HepG2 (cell line): ENCODE measurements at regions not wholly inside any gene's neighbourhood (a gene's known extent, or its start where the extent isn't known, plus 50 kb on each side); places are given as distances from the start of the nearest gene placed in this dataset.

Experiments used
- ATAC-seq: fragments of 200-7000 bp; cut with Tn5 transposase; 3 replicates; pipeline ENCODE4 v1.9.1; 2020; ENCODE audit warnings: mild to moderate bottlenecking, moderate library complexity
- BruUV-seq: library from RNA; stranded (reverse); fragments of 400-500 nt; replicated peaks from 2 replicates; lab custom pipeline; 2021; lab: Mats Ljungman, UMichigan
- CTCF ChIA-PET: fragments of 300-600 bp; formaldehyde crosslinking; extraction: SDS; loops from one replicate; lab custom pipeline; 2021; ENCODE audit warnings: low total read pairs, inconsistent platforms, low intra/inter-chr PET ratio; lab: Yijun Ruan, JAX
- POLR2A ChIA-PET: fragments of 350-600 bp; sonication (Branson Sonifier 250); formaldehyde crosslinking; loops from one replicate; lab custom pipeline; 2020; ENCODE audit warnings: antibody characterized with exemption, inconsistent platforms; lab: Yijun Ruan, JAX
- DNase-seq: peaks from one replicate; pipeline ENCODE4 v3.0.0-alpha.2; 2015; ENCODE audit warnings: low spot score
- FAIRE-seq: peaks from 3 replicates; lab custom pipeline; 2011; peaks lifted over from hg19 to GRCh38; lab: Jason Lieb, UNC
- H2AFZ ChIP-seq: one replicate; pipeline ENCODE4 v1.6.1; 2011; ENCODE audit warnings: low read length, inconsistent platforms
- H3K27ac ChIP-seq: fragments of 300-600 bp; 3 replicates; pipeline ENCODE4 v1.8.0; 2011; ENCODE audit warnings: mixed run types, mild to moderate bottlenecking, mixed read lengths, low read length, inconsistent platforms; ENCODE audit not compliant: insufficient read depth; ENCODE audit errors: extremely low read length
- H3K27me3 ChIP-seq, 2 experiments: fragments of 200-600 bp in 1 of 2; 2 replicates in 1 of 2; 3 replicates in 1 of 2; pipeline versions ENCODE4 v1.6.0 to v1.8.0; 2011; ENCODE audit warnings: low read length in 2 of 2, mild to moderate bottlenecking in 2 of 2, moderate library complexity in 2 of 2, inconsistent platforms in 1 of 2; ENCODE audit not compliant: insufficient read depth in 2 of 2, control insufficient read depth in 1 of 2
- H3K36me3 ChIP-seq, 2 experiments: fragments of 200-600 bp in 1 of 2; replicated peaks in 1 of 2; 2 replicates in 1 of 2; 3 replicates in 1 of 2; pipeline versions ENCODE4 v1.5.1 to v1.8.0; 2011; ENCODE audit warnings: low read length in 2 of 2, inconsistent platforms in 1 of 2; ENCODE audit not compliant: insufficient read depth in 2 of 2, control insufficient read depth in 1 of 2
- H3K4me1 ChIP-seq: 2 replicates; pipeline ENCODE4 v1.5.1; 2012; ENCODE audit warnings: low read length, inconsistent platforms; ENCODE audit not compliant: insufficient read depth
- H3K4me2 ChIP-seq: 2 replicates; pipeline ENCODE4 v1.6.0; 2011; ENCODE audit warnings: low read depth, low read length, inconsistent platforms
- H3K4me3 ChIP-seq, 3 experiments: fragments of 200-600 bp in 1 of 3; sonication (generic), shearing (Covaris generic) in 1 of 3; replicated peaks in 1 of 3; 2 replicates each; pipeline ENCODE4 v1.5.1; 2011 to 2016; ENCODE audit warnings: low read length in 3 of 3, inconsistent platforms in 2 of 3, low read depth in 2 of 3, mild to moderate bottlenecking in 2 of 3, control low read depth in 1 of 3, mixed read lengths in 1 of 3; ENCODE audit not compliant: insufficient read depth in 1 of 3
- H3K79me2 ChIP-seq: one replicate; pipeline ENCODE4 v1.6.1; 2011; ENCODE audit warnings: low read length, inconsistent platforms; ENCODE audit not compliant: insufficient read depth
- H3K9ac ChIP-seq: 2 replicates; pipeline ENCODE4 v1.6.0; 2011; ENCODE audit warnings: mild to moderate bottlenecking, low read depth, low read length, inconsistent platforms; ENCODE audit not compliant: insufficient read depth
- H3K9me3 ChIP-seq: 2 replicates; pipeline ENCODE4 v1.5.1; 2012; ENCODE audit warnings: mild to moderate bottlenecking, low read length
- H4K20me1 ChIP-seq: 2 replicates; pipeline ENCODE4 v1.6.0; 2011; ENCODE audit warnings: inconsistent platforms, mild to moderate bottlenecking, low read length, moderate library complexity; ENCODE audit not compliant: insufficient read depth
- ATM ChIP-seq: fragments of 450-650 bp; IDR thresholded peaks from 2 replicates; pipeline ENCODE4 v1.7.1; 2017; ENCODE audit warnings: mild to moderate bottlenecking, borderline replicate concordance
- HIVEP1 ChIP-seq: sonication (generic); formaldehyde crosslinking; IDR thresholded peaks from 2 replicates; pipeline ENCODE4 v1.4.0; 2020; ENCODE audit warnings: mild to moderate bottlenecking, missing genetic modification reagents
- HNF4A ChIP-seq: sonication (generic); formaldehyde crosslinking; IDR thresholded peaks from 2 replicates; pipeline ENCODE4 v1.4.0; 2020; ENCODE audit warnings: missing genetic modification reagents
- HOXA5 ChIP-seq: sonication (generic); formaldehyde crosslinking; IDR thresholded peaks from 2 replicates; pipeline ENCODE4 v1.4.0; 2020; ENCODE audit warnings: missing genetic modification reagents
- JUN ChIP-seq: sonication (generic); formaldehyde crosslinking; IDR thresholded peaks from 2 replicates; pipeline ENCODE4 v1.4.0; 2020; ENCODE audit warnings: mild to moderate bottlenecking, missing genetic modification reagents
- RFX5 ChIP-seq: IDR thresholded peaks from 2 replicates; pipeline ENCODE4 v1.6.1; 2011; ENCODE audit warnings: low read depth, low read length, improper control_type of control experiment
- SP4 ChIP-seq: sonication (generic); formaldehyde crosslinking; IDR thresholded peaks from 2 replicates; pipeline ENCODE4 v1.8.1; 2023; ENCODE audit warnings: mild to moderate bottlenecking, missing genetic modification reagents
- ZKSCAN8 ChIP-seq: IDR thresholded peaks from 2 replicates; pipeline ENCODE4 v1.6.1; 2016; ENCODE audit warnings: borderline replicate concordance, missing genetic modification reagents, missing compliant biosample characterization
- WGBS: methylation state at CpG from one replicate; pipeline ENCODE4 v1.1.6; 2017; ENCODE audit warnings: low lambda C conversion rate; 5-methylcytosine and 5-hydroxymethylcytosine counted together
- in situ Hi-C: cut with HindIII; loops from 2 replicates; pipeline ENCODE4 v1.10.0; 2017; ENCODE audit warnings: low pct_unique_long_range_greater_than_20kb; ENCODE audit not compliant: extremely low pct_ligation_motif_present
- intact Hi-C: fragments of 100-400 bp; cut with micrococcal nuclease; formaldehyde crosslinking; loops from one replicate; pipeline ENCODE4 v1.10.0; 2022; ENCODE audit not compliant: unreplicated experiment
- TF ChIP-seq, protein P1 (sequence below): sonication (generic); formaldehyde crosslinking; IDR thresholded peaks from 2 replicates; pipeline ENCODE4 v1.5.1; 2020; ENCODE audit warnings: mild to moderate bottlenecking, moderate library complexity, missing genetic modification reagents
- TF ChIP-seq, protein P2 (sequence below): sonication (generic); formaldehyde crosslinking; IDR thresholded peaks from 2 replicates; pipeline ENCODE4 v1.4.0; 2020; ENCODE audit warnings: mild to moderate bottlenecking, missing genetic modification reagents
- TF ChIP-seq, protein P3 (sequence below): sonication (generic); formaldehyde crosslinking; IDR thresholded peaks from 2 replicates; pipeline ENCODE4 v1.4.0; 2020; ENCODE audit warnings: mild to moderate bottlenecking, missing genetic modification reagents, borderline replicate concordance
- TF ChIP-seq, protein P4 (sequence below): sonication (generic); formaldehyde crosslinking; IDR thresholded peaks from 2 replicates; pipeline ENCODE4 v1.5.1; 2020; ENCODE audit warnings: missing genetic modification reagents, mild to moderate bottlenecking, borderline replicate concordance
- TF ChIP-seq, protein P5 (sequence below): sonication (generic); formaldehyde crosslinking; IDR thresholded peaks from 2 replicates; pipeline ENCODE4 v1.4.0; 2020; ENCODE audit warnings: missing genetic modification reagents, borderline replicate concordance

DNA sequence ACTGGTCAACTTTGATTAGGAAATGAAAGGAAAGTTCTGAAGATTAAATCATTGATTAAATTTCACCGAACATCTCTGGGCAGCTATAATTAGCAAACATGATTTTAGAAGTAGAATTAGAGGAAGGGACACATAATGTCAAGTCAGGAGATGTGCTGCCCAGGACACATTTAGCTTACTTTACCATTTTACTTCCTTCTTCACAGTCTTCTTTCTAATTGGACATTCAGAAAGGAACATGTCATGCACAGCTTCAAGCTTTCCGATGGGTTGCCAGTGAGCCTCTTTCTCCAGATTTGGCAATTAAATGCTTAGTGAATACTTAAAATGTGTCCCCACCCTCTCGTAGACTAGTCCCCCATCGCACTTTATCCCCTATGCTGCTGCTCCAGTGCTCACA lies 234.7 kb downstream of the FAM76B start:
- Histone ChIP-seq H3K4me2 (no peak overlapping the region), H3K9me3 (no peaks in the 10 kb centered on the region), H3K79me2 (no peaks in the 10 kb centered on the region), H3K27ac (no peak overlapping the region), H3K9ac (no peak overlapping the region), H4K20me1 (no peaks in the 10 kb centered on the region), H3K4me1 (no peaks in the 10 kb centered on the region), H3K36me3 (no peaks in the 10 kb centered on the region), H3K4me3 (no peak overlapping the region), H2AFZ (no peak overlapping the region), H3K27me3 (no peaks in the 10 kb centered on the region)
- in situ Hi-C loops = no loop called here
- FAIRE-seq = no peak
- BruUV-seq = no TSS peak
- ChIA-PET POLR2A (no interaction called here), CTCF (no interaction called here)
- WGBS = 3% methylated on average over 4 of the region's 4 CpGs
- no peak for ATAC-seq
- DNase-seq = no peak
- TF ChIP-seq HOXA5 (CRISPR knock-in tag) = no peak
- TF ChIP-seq SP4 = no peak
- intact Hi-C loops = no loop called here

DNA sequence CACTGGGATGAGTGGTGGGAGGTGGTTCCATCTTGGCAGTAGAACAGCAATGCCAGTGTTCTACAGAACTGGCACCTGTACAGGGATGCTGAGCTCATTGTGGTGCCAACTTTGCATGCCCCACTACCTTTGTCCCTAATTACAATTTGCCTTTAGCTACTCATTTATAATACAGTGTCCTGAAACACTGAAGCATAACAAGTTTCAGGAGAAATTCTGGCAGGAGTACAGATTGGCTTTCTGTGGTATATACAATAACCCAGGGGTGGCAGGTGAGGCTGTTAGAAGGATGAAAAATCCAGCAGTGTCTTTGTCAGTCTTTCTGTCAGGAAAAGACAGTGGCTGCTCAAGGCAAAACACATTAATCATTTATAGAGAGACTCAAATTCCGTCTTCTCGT lies 240.3 kb downstream of the FAM76B start:
- Histone ChIP-seq H3K36me3 (no peaks in the 10 kb centered on the region), H3K9ac (no peak overlapping the region), H4K20me1 (no peaks in the 10 kb centered on the region), H3K9me3 (no peaks in the 10 kb centered on the region), H3K4me1 (no peaks in the 10 kb centered on the region), H3K27ac (no peak overlapping the region), H3K4me2 (no peak overlapping the region), H2AFZ (no peak overlapping the region), H3K4me3 (no peak overlapping the region), H3K27me3 (peaks cover 0 to 3% of the 10 kb centered on the region in 2 experiments; a peak in 1 of 5 replicates), H3K79me2 (no peaks in the 10 kb centered on the region)
- POLR2A ChIA-PET = no interaction called here
- no peak for ATAC-seq
- DNase-seq = no peak
- BruUV-seq = no TSS peak
- WGBS = 3% methylated on average over 2 of the region's 2 CpGs
- in situ Hi-C loops (no loop called here), intact Hi-C loops (no loop called here)
- CTCF ChIA-PET = no interaction called here
- no peak for FAIRE-seq
- TF ChIP-seq, protein P1, sequence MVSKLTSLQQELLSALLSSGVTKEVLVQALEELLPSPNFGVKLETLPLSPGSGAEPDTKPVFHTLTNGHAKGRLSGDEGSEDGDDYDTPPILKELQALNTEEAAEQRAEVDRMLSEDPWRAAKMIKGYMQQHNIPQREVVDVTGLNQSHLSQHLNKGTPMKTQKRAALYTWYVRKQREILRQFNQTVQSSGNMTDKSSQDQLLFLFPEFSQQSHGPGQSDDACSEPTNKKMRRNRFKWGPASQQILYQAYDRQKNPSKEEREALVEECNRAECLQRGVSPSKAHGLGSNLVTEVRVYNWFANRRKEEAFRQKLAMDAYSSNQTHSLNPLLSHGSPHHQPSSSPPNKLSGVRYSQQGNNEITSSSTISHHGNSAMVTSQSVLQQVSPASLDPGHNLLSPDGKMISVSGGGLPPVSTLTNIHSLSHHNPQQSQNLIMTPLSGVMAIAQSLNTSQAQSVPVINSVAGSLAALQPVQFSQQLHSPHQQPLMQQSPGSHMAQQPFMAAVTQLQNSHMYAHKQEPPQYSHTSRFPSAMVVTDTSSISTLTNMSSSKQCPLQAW (CRISPR knock-in tag) = no peak
- TF ChIP-seq, protein P2, sequence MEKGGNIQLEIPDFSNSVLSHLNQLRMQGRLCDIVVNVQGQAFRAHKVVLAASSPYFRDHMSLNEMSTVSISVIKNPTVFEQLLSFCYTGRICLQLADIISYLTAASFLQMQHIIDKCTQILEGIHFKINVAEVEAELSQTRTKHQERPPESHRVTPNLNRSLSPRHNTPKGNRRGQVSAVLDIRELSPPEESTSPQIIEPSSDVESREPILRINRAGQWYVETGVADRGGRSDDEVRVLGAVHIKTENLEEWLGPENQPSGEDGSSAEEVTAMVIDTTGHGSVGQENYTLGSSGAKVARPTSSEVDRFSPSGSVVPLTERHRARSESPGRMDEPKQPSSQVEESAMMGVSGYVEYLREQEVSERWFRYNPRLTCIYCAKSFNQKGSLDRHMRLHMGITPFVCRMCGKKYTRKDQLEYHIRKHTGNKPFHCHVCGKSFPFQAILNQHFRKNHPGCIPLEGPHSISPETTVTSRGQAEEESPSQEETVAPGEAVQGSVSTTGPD = no peak
- TF ChIP-seq, protein P3, sequence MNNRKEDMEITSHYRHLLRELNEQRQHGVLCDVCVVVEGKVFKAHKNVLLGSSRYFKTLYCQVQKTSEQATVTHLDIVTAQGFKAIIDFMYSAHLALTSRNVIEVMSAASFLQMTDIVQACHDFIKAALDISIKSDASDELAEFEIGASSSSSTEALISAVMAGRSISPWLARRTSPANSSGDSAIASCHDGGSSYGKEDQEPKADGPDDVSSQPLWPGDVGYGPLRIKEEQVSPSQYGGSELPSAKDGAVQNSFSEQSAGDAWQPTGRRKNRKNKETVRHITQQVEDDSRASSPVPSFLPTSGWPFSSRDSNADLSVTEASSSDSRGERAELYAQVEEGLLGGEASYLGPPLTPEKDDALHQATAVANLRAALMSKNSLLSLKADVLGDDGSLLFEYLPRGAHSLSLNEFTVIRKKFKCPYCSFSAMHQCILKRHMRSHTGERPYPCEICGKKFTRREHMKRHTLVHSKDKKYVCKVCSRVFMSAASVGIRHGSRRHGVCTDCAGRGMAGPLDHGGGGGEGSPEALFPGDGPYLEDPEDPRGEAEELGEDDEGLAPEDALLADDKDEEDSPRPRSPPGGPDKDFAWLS (CRISPR knock-in tag) = no peak
- TF ChIP-seq HIVEP1 (CRISPR knock-in tag) (no peak), HNF4A (CRISPR knock-in tag) (no peak), RFX5 (no peak), JUN (no peak), ZKSCAN8 (CRISPR knock-in tag) (no peak), ATM (no peak)
- TF ChIP-seq, protein P4, sequence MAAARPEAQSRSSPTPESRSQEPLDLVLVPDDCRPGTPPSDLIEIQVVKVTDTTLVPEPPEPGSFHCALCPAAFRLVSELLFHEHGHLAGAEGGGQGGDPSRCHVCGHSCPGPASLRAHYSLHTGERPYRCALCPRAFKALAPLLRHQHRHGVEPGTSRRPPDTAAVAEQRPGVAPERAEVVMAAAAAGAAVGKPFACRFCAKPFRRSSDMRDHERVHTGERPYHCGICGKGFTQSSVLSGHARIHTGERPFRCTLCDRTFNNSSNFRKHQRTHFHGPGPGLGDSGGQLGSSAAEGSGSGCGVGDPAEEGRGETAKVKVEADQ (CRISPR knock-in tag) = no peak
- TF ChIP-seq, protein P5, sequence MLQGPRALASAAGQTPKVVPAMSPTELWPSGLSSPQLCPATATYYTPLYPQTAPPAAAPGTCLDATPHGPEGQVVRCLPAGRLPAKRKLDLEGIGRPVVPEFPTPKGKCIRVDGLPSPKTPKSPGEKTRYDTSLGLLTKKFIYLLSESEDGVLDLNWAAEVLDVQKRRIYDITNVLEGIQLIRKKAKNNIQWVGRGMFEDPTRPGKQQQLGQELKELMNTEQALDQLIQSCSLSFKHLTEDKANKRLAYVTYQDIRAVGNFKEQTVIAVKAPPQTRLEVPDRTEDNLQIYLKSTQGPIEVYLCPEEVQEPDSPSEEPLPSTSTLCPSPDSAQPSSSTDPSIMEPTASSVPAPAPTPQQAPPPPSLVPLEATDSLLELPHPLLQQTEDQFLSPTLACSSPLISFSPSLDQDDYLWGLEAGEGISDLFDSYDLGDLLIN = no peak
